DLD1 (cell line): ENCODE measurements at regions not wholly inside any gene's neighbourhood (a gene's known extent, or its start where the extent isn't known, plus 50 kb on each side); places are given as distances from the start of the nearest gene placed in this dataset.

Source experiments
- in situ Hi-C: cut with HindIII; loops from 2 replicates; pipeline ENCODE4 v1.10.0; 2017; ENCODE audit warnings: low sequenced_read_pairs

DNA sequence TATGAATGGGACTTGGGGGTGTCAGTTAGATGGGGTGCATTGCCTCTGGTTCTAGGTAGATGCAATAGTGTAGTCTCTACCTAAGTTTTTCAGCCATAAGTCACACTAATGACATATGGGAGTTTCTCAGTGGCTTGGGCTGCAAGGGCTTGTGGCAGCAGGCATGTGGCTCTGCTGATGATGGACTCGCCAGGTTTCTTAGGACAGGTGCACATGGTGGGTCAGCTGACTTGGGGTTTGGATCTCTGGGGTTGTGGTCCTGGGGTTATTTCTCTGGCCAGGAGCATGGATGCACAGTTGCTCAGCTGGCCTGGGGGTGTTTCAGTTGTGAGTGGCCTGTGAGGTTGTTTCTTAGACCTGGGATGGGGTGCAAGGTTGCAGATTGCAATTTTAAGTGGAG, 120.0 kb upstream of the DCBLD2 start:
- in situ Hi-C loops: no loop called here

- in situ Hi-C loops: no loop called here
Measured at GRCh38 chr3:99016452-99016851, 115.0 kb upstream of the DCBLD2 start.

DNA sequence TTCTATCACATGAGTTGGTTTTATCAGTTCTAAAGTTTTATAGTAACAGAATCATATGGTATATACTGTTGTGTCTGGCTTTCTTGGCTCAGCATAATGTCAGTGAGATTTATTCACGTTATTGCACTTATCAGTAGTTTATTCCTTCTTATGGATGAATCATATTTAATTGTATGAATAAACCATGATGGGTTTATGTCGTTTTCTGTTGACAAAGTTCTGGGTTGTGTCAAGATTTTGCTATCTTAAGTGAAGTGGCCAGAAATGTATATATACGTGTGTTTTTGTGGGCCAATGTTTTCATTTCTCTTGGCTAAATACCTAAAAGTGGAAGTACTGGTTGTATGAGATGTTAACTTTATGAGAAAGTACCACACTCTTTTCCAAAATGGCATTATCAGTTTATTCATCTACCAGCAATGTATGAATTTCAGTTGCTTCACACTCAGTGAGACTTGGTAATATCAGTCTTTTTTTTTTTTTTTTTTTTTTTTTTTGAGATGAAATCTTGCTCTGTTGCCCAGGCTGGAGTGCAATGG, 112.4 kb upstream of the DCBLD2 start:
- in situ Hi-C loops: no loop called here

DNA sequence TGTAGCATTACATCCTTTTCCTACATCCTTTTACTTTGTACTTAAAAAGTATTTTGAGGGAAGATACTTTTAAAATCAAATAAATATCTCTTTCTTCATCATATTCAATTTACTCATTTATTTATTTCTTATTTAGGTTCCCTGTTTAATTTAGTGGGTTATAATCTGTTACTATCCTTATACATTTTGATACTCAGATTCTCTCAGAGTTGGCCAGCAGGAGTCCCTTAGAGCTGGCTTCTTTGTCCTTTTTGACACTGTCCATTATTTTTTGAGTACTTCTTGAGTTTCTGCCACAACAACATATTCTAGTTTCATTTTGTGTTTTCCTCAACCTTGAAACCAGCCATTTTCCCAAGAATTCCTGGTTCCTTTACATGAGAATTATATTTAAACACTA, 111.6 kb upstream of the DCBLD2 start:
- in situ Hi-C loops: no loop called here

- in situ Hi-C loops: no loop called here
Measured at GRCh38 chr3:99012051-99012450, 110.6 kb upstream of the DCBLD2 start.

DNA sequence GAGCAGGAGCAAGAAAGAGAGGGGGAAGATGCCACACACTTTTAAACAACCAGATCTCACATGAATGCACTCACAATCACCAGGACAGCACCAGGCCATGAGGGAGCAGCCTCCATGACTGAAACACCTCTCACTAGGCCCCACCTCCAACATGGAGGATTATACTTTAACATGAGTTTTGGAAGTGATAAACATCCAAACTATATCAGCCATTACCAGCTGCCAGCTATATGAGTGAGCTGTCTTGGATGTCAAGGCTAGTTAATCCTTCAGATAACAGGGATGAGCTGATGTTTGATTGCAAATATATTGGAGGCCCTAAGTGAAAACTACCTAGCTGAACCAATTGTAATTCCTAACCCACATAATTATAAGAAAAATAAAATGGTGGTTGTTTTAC, 108.4 kb upstream of the DCBLD2 start:
- in situ Hi-C loops: no loop called here

- in situ Hi-C loops: no loop called here
Measured at GRCh38 chr3:99006686-99007085, 105.2 kb upstream of the DCBLD2 start.

GRCh38 chr3:98999675-99000074, 98.2 kb upstream of the DCBLD2 start:
- in situ Hi-C loops: no loop called here

GRCh38 chr3:98994128-98994762, 92.8 kb upstream of the DCBLD2 start:
- in situ Hi-C loops: no loop called here

DNA sequence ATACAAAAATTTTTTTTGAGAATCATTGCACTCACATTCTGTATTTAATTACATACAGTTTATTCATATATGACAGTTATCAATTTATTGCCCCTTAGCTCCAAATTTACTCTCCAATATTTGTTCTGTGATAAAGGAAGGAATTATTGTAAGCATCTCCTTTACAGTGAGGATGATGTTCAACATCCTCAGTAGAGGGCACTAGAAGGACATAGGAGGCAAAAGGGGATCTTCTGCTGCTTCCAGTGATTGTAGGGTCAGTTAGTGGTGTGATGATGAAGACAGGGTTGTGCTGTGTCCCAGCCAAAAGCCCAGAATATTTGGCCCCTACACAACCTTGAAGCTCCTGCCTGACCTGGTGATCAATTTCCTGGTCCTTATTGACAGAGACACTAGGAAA, 89.9 kb upstream of the DCBLD2 start:
- in situ Hi-C loops: no loop called here

- in situ Hi-C loops: no loop called here
Measured at GRCh38 chr3:98990657-98991056, 89.2 kb upstream of the DCBLD2 start.

DNA sequence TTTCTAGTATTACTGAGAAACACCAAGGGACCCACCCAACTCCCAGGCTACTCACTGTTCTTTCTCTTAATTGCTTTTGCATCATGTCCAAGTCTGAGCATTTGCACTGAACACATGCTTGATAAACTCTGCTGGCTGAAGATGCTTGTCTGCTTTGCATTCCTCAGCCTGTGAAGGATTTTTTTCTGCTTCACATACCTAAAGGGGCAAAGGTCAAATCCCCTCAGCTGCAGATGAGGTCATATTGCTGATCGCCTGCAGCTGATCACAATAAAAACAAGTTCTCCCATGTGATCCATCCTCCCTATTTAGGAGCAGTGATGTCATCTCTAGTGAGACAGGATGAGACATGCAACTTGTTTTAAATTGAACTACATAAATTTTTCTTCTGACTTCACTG, 84.6 kb upstream of the DCBLD2 start:
- in situ Hi-C loops: no loop called here

GRCh38 chr3:98985431-98985830, 83.9 kb upstream of the DCBLD2 start:
- in situ Hi-C loops: no loop called here

DNA sequence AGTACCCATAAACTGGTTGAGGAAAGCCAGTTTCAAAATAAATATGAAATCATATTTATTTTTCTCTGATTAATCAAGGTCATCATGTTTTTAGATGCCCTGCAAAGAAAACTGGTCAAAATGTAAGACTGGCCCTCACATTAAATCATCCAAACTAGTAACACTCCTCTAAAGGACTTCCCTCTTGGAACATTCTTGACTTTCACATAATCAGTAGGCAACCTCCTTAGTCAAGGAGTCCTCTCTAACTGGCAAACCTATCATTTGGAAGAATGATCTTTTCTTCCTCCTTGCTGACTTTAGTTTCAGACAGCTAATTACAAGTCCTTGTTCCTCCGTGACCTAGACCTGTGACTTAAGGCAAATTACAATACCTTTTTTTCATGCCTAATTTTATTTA, 82.5 kb upstream of the DCBLD2 start:
- in situ Hi-C loops: no loop called here

GRCh38 chr3:98982351-98982750, 80.9 kb upstream of the DCBLD2 start:
- in situ Hi-C loops: no loop called here

DNA sequence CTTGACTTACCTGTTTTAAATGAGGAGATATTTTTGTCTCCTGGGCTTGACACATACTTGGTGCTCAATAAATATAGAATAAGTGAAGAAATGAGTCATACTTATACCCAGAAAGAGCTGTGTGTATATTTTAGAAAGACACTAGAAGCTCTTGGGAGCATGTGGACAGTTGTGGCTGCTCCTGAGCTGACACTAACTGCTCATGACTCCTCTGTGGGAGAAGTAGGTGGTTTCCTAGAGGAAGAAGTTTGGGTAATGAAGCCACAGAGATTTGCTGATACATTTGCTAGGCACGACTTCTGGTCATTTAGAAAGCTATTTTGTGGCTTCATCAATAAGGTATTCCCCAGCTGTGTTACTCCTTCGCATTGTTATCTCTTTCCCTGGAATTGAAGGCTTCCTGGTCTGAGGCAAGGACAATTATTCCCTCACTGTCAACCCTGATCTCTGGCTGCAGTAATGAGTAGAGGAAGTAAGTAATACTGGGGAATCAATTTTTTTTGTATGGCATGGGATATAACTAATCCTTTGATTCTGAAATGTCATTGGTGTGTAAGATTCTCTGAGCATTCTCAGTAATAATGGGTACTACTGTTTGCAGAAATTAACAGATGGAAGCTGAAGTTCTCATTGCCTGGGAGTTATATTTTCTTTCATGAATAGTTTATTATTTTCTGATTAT, 79.6 kb upstream of the DCBLD2 start:
- in situ Hi-C loops: no loop called here

DNA sequence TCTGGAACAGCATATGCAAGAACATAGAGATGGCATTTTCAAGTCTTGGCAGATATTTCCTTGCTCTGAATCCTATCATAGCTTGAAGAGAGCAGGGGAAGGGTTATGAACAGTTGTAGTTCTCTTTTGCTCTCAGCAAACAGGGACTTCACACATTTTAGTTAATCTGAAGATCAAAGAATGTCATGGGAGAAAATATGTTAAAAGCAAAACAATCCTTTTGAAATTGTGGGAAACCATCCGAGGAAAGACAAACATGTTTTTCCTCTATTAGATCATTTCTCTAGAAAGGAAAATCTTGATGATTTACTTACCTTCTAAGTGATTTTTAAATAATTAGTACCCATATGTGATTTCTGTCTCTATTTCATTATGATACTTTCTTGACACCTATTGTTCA, 77.8 kb upstream of the DCBLD2 start:
- in situ Hi-C loops: no loop called here

DNA sequence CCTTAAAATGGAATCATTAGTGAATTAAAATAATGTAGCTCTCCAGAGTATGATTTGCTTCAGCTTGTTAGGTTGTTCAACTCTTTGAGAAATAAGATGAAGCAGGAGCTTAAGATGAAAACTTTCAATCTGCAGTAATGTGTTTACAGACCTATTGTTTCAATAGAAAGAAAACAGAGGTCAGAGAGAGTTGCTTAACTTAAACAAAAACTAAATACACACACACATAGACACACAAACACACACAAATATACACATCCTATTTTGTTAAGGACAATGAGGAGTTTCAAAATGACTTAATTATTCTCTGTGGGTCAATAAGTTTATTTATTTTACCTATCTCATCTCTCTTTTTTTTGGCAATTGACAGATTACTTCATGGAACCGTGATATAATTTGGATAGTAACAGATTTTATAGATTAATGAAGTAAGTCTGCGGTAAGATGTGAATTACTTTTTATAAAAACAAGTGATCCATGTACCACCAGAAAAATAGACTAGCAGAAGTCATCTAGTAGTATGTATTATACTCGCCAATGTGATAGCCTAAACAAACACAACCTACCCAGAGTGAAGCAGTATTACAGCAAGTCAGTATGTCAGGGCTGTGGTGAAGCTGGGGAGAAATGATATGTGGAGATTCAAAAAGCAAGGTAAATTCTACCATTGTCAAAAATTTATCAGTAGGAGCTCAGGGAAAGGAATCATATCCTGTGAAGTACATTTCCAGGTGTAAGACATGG, 76.7 kb upstream of the DCBLD2 start:
- in situ Hi-C loops: no loop called here

DNA sequence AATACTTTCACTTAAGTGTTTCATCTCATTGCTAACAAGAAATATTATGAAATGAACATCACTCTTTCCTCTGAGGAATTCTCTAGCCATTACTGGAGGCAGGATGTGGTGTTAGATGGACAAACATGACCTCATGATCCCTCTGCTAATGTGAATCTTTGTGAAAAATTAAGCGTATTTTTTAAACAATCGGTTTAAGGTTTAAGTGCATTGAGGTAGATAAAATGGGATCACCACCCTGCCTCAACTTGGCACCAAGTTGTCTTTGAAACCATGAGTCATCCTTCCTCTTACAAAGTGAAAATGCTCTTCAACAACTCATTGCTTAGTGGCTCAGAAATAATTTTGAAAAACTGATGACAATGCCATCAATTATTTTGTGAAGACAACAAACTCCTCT, 76.0 kb upstream of the DCBLD2 start:
- in situ Hi-C loops: no loop called here

DNA sequence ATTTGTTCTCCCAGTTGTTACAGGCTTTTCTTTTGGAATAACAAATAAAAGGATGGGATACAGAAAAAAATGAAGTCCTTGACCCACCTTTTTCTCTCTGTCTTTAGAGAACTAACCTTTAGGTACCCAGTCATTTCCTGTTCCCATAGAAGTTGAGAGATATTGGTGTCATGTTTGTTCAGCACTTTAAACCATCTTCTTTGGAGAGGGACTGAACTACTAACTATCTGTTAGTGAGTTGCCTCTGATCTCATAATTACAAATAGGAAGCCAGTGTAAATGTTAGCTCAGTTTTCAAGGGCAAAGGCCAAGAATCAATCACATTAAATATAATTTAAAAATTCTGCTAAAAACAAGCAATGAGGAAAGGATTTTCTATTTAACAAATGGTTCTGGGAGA, 72.9 kb upstream of the DCBLD2 start:
- in situ Hi-C loops: no loop called here

GRCh38 chr3:98972720-98973119, 71.2 kb upstream of the DCBLD2 start:
- in situ Hi-C loops: no loop called here

- in situ Hi-C loops: no loop called here
Measured at GRCh38 chr3:98972155-98972554, 70.7 kb upstream of the DCBLD2 start.
